H1 (cell line): ENCODE measurements at regions not wholly inside any gene's neighbourhood (a gene's known extent, or its start where the extent isn't known, plus 50 kb on each side); places are given as distances from the start of the nearest gene placed in this dataset.

Experiments
- CTCF ChIA-PET: fragments of 300-600 bp; sonication (Branson Sonifier 250); formaldehyde crosslinking; loops from one replicate; lab custom pipeline; 2021; ENCODE audit not compliant: partially characterized antibody; lab: Charles Lee
- POLR2A ChIA-PET: fragments of 300-600 bp; sonication (Branson Sonifier 250); formaldehyde crosslinking; loops from one replicate; lab custom pipeline; 2021; ENCODE audit warnings: inconsistent platforms; ENCODE audit not compliant: partially characterized antibody; lab: Charles Lee
- DNase-seq, 2 experiments: peaks; one replicate each; pipeline versions ENCODE4 v3.0.0 to v3.0.0-alpha.2; 2010 to 2022; ENCODE audit warnings: low spot score in 2 of 2, low read depth in 1 of 2, mixed read lengths in 1 of 2
- FAIRE-seq: peaks from 2 replicates; lab custom pipeline; 2011; peaks lifted over from hg19 to GRCh38; lab: Jason Lieb, UNC
- H2AFZ ChIP-seq: 2 replicates; pipeline ENCODE4 v1.8.1; 2012; ENCODE audit warnings: low read length, inconsistent platforms
- H2AK5ac ChIP-seq: 2 replicates; pipeline ENCODE4 v1.6.1; 2013; ENCODE audit warnings: low read depth, low read length
- H2BK120ac ChIP-seq: replicated peaks from 2 replicates; pipeline ENCODE3; 2013; ENCODE audit warnings: low read depth, low read length, inconsistent platforms
- H2BK12ac ChIP-seq: 2 replicates; pipeline ENCODE4 v1.6.1; 2013; ENCODE audit warnings: low read depth, low read length
- H2BK15ac ChIP-seq: 2 replicates; pipeline ENCODE4 v1.6.1; 2013; ENCODE audit warnings: low read length
- H2BK20ac ChIP-seq: 2 replicates; pipeline ENCODE4 v1.6.1; 2013; ENCODE audit warnings: low read length
- H2BK5ac ChIP-seq: 2 replicates; pipeline ENCODE4 v1.6.1; 2013; ENCODE audit warnings: low read depth, low read length
- H3K14ac ChIP-seq: 2 replicates; pipeline ENCODE4 v1.6.1; 2013; ENCODE audit warnings: inconsistent platforms; ENCODE audit not compliant: insufficient read length
- H3K18ac ChIP-seq: 2 replicates; pipeline ENCODE4 v1.6.1; 2013; ENCODE audit warnings: low read length; ENCODE audit errors: extremely low read depth
- H3K23ac ChIP-seq: 2 replicates; pipeline ENCODE4 v1.6.1; 2013; ENCODE audit warnings: inconsistent platforms; ENCODE audit not compliant: insufficient read length
- H3K23me2 ChIP-seq: 2 replicates; pipeline ENCODE4 v1.6.1; 2013; ENCODE audit warnings: low read depth, low read length
- H3K27ac ChIP-seq: 2 replicates; pipeline ENCODE4 v1.6.1; 2011; ENCODE audit warnings: low read depth, low read length, inconsistent platforms
- H3K27me3 ChIP-seq, 4 experiments: replicated peaks in 1 of 4; 1 replicate in 1 of 4; 2 replicates in 3 of 4; pipeline versions ENCODE4 v1.6.1 to v1.8.1; 2011 to 2013; ENCODE audit warnings: low read length in 3 of 4, mild to moderate bottlenecking in 3 of 4, inconsistent platforms in 2 of 4, mixed read lengths in 2 of 4, moderate library complexity in 1 of 4; ENCODE audit not compliant: control insufficient read depth in 3 of 4, insufficient read depth in 3 of 4; ENCODE audit errors: extremely low read depth in 1 of 4
- H3K36me3 ChIP-seq, 4 experiments: 2 replicates each; pipeline versions ENCODE4 v1.6.1 to v1.8.1; 2011 to 2013; ENCODE audit warnings: mild to moderate bottlenecking in 4 of 4, low read length in 3 of 4, moderate library complexity in 2 of 4, control low read depth in 1 of 4, inconsistent platforms in 1 of 4; ENCODE audit not compliant: insufficient read depth in 4 of 4, control insufficient read depth in 2 of 4
- H3K4ac ChIP-seq: replicated peaks from 2 replicates; pipeline ENCODE3; 2013; ENCODE audit warnings: low read length, low read depth, mixed read lengths, inconsistent platforms; ENCODE audit not compliant: insufficient read length
- H3K4me1 ChIP-seq, 4 experiments: replicated peaks in 1 of 4; 1 replicate in 1 of 4; 2 replicates in 3 of 4; pipeline versions ENCODE4 v1.6.1 to v1.8.1; 2011 to 2013; ENCODE audit warnings: low read length in 3 of 4, inconsistent platforms in 2 of 4, mixed read lengths in 1 of 4; ENCODE audit not compliant: insufficient read depth in 4 of 4, control insufficient read depth in 3 of 4
- H3K4me2 ChIP-seq, 2 experiments: 2 replicates each; pipeline versions ENCODE4 v1.6.1 to v1.8.1; 2011 to 2013; ENCODE audit warnings: low read depth in 2 of 2, low read length in 2 of 2, control low read depth in 1 of 2, inconsistent platforms in 1 of 2, mild to moderate bottlenecking in 1 of 2; ENCODE audit not compliant: insufficient read depth in 1 of 2
- H3K4me3 ChIP-seq, 4 experiments: fragments of 200-600, 300-600 bp in 1 of 4; sonication (generic), shearing (Covaris generic), sonication (Bioruptor Twin) in 1 of 4; 2 replicates each; pipeline versions ENCODE4 v1.5.1 to v1.8.1; 2011 to 2016; ENCODE audit warnings: low read length in 4 of 4, low read depth in 3 of 4, control low read depth in 2 of 4, inconsistent platforms in 2 of 4, mild to moderate bottlenecking in 2 of 4, mixed read lengths in 1 of 4, moderate library complexity in 1 of 4; ENCODE audit not compliant: insufficient read depth in 2 of 4; ENCODE audit errors: extremely low read depth in 1 of 4
- H3K56ac ChIP-seq: replicated peaks from 2 replicates; pipeline ENCODE3; 2013; ENCODE audit warnings: low read depth, mild to moderate bottlenecking, mixed read lengths, low read length, inconsistent platforms; ENCODE audit not compliant: insufficient read length
- H3K79me1 ChIP-seq: 2 replicates; pipeline ENCODE4 v1.6.1; 2013; ENCODE audit warnings: low read depth, low read length, control low read depth
- H3K79me2 ChIP-seq, 2 experiments: 2 replicates each; pipeline versions ENCODE4 v1.6.1 to v1.8.1; 2012 to 2013; ENCODE audit warnings: low read length in 2 of 2, mild to moderate bottlenecking in 2 of 2, inconsistent platforms in 1 of 2; ENCODE audit not compliant: insufficient read depth in 2 of 2, control insufficient read depth in 1 of 2
- H3K9ac ChIP-seq, 4 experiments: replicated peaks in 1 of 4; 1 replicate in 1 of 4; 2 replicates in 3 of 4; pipeline versions ENCODE4 v1.6.1 to v1.8.1; 2011 to 2013; ENCODE audit warnings: low read depth in 3 of 4, low read length in 3 of 4, control low read depth in 2 of 4, mild to moderate bottlenecking in 2 of 4, moderate library complexity in 2 of 4, inconsistent platforms in 1 of 4; ENCODE audit errors: extremely low read depth in 1 of 4
- H3K9me3 ChIP-seq, 2 experiments: 2 replicates each; pipeline versions ENCODE4 v1.6.1 to v1.8.1; 2012 to 2013; ENCODE audit warnings: mild to moderate bottlenecking in 2 of 2, moderate library complexity in 2 of 2, control low read depth in 1 of 2, inconsistent platforms in 1 of 2, low read depth in 1 of 2, low read length in 1 of 2, mixed read lengths in 1 of 2; ENCODE audit not compliant: insufficient read depth in 2 of 2
- H4K20me1 ChIP-seq, 2 experiments: replicated peaks in 1 of 2; 2 replicates each; pipeline versions ENCODE3 to v1.8.1; 2011 to 2013; ENCODE audit warnings: inconsistent platforms in 2 of 2, low read length in 2 of 2, mild to moderate bottlenecking in 1 of 2; ENCODE audit not compliant: insufficient read depth in 2 of 2, control insufficient read depth in 1 of 2
- H4K5ac ChIP-seq: 2 replicates; pipeline ENCODE4 v1.6.1; 2013; ENCODE audit warnings: low read length, low read depth, mixed read lengths, inconsistent platforms; ENCODE audit not compliant: insufficient read length
- H4K8ac ChIP-seq: 2 replicates; pipeline ENCODE4 v1.8.0; 2013; ENCODE audit warnings: mild to moderate bottlenecking, moderate library complexity, low read length, inconsistent platforms; ENCODE audit not compliant: insufficient read depth; ENCODE audit errors: extremely low read depth
- H4K91ac ChIP-seq: replicated peaks from 2 replicates; pipeline ENCODE3; 2013; ENCODE audit warnings: low read length, mixed read lengths, inconsistent platforms; ENCODE audit not compliant: insufficient read length
- BACH1 ChIP-seq: IDR thresholded peaks from 2 replicates; pipeline ENCODE4 v1.6.1; 2012; ENCODE audit warnings: low read length, improper control_type of control experiment
- CREB1 ChIP-seq: IDR thresholded peaks from 2 replicates; pipeline ENCODE4 v1.6.1; 2012; ENCODE audit warnings: inconsistent platforms
- FOSL1 ChIP-seq: IDR thresholded peaks from 2 replicates; pipeline ENCODE4 v1.6.1; 2011; ENCODE audit warnings: mild to moderate bottlenecking, low read depth, low read length, moderate library complexity; ENCODE audit not compliant: insufficient read depth
- NRF1 ChIP-seq: IDR thresholded peaks from 2 replicates; pipeline ENCODE4 v1.6.1; 2011; ENCODE audit warnings: mild to moderate bottlenecking, low read depth, low read length, improper control_type of control experiment
- RXRA ChIP-seq: IDR thresholded peaks from 2 replicates; pipeline ENCODE4 v1.6.1; 2011; ENCODE audit warnings: low read depth, mild to moderate bottlenecking, low read length, moderate library complexity; ENCODE audit not compliant: insufficient read depth
- WGBS, 2 experiments: shearing (Covaris generic) in 1 of 2; methylation state at CpG; one replicate each; pipeline versions ENCODE4 v1.1.6 to v1.1.7; 2013 to 2015; ENCODE audit warnings: low lambda C conversion rate in 2 of 2, mixed read lengths in 2 of 2, inconsistent platforms in 1 of 2, low coverage in 1 of 2, missing lambda C conversion rate in 1 of 2; ENCODE audit not compliant: insufficient replicate concordance in 2 of 2, insufficient coverage in 1 of 2, insufficient read length in 1 of 2; ENCODE audit errors: extremely low coverage in 1 of 2, missing lambda C conversion rate in 1 of 2; 5-methylcytosine and 5-hydroxymethylcytosine counted together
- TF ChIP-seq, protein P1 (sequence below): IDR thresholded peaks from 2 replicates; pipeline ENCODE4 v1.6.1; 2011; ENCODE audit warnings: low read depth, mild to moderate bottlenecking, low read length; ENCODE audit not compliant: insufficient read depth

DNA sequence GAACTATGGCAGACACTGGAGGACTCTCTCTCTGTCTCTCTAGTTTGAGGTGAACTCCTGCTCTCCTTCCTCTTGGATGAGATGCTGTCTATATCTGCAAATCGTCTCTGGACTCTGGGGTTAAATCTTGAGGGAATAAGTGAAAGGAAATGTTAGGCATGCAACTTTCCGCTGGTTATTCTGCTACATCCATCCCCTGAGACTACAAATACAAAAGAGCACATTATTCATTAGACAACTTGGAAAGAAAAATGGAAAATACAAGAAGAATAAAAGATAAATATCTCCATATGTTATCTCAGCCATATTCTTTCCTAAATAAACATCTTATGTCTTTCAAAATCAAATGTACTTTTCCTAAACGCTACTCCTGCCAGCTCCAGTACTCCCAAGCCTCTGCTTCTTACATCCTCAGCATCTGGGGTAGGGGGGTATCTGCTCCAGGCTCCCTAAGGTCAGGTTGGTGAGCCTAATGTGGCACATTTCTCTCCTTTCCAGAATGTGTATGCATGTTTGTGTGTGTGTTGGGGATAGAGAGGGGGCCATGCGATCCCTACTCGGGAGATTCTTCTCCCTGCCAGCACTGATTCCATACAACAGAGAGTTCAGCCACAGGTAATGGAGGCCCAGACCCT, 102.9 kb upstream of the FSCB start:
- H3K4me3 ChIP-seq, result no peak overlapping the region

More for the DNA sequence above, 102.9 kb upstream of the FSCB start:
- no peak overlapping the region for H3K27ac ChIP-seq
- ChIA-PET CTCF (no interaction called here), POLR2A (no interaction called here)
- no peak overlapping the region for H3K4me2 ChIP-seq
- 0 out of 2 replicates have a peak overlapping the region, but pooled peaks have one; percentile 17 for H2AFZ ChIP-seq
- H4K91ac ChIP-seq, result no peak overlapping the region
- H3K79me1 ChIP-seq, result no peaks in the 10 kb centered on the region
- FAIRE-seq (no peak), DNase-seq (no peak)
- H3K27me3 ChIP-seq, result no peaks in the 10 kb centered on the region
- no peak overlapping the region for H2BK120ac ChIP-seq
- H3K14ac ChIP-seq, result no peak overlapping the region
- H3K36me3 ChIP-seq, result no peaks in the 10 kb centered on the region
- no peak overlapping the region for H3K4ac ChIP-seq
- H3K23ac ChIP-seq, result no peak overlapping the region
- TF ChIP-seq CREB1 (no peak), NRF1 (no peak), FOSL1 (no peak), RXRA (no peak), BACH1 (no peak)
- TF ChIP-seq, protein P1, sequence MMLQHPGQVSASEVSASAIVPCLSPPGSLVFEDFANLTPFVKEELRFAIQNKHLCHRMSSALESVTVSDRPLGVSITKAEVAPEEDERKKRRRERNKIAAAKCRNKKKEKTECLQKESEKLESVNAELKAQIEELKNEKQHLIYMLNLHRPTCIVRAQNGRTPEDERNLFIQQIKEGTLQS, result no peak
- H3K9me3 ChIP-seq, result no peaks in the 10 kb centered on the region
- no peak overlapping the region for H3K18ac ChIP-seq
- H2BK12ac ChIP-seq, result no peak overlapping the region
- no peak overlapping the region for H2AK5ac ChIP-seq
- H3K56ac ChIP-seq, result no peak overlapping the region
- H4K5ac ChIP-seq, result no peak overlapping the region
- no peaks in the 10 kb centered on the region for H3K23me2 ChIP-seq
- no peaks in the 10 kb centered on the region for H3K4me1 ChIP-seq
- no peak overlapping the region for H2BK5ac ChIP-seq
- no peak overlapping the region for H4K8ac ChIP-seq
- no peak overlapping the region for H3K9ac ChIP-seq
- H2BK15ac ChIP-seq, result no peak overlapping the region
- no peaks in the 10 kb centered on the region for H4K20me1 ChIP-seq
- no peak overlapping the region for H2BK20ac ChIP-seq
- no peaks in the 10 kb centered on the region for H3K79me2 ChIP-seq
- 93% methylated on average over 4 of the region's 5 CpGs; no CpG with 5 or more reads in 1 of the 2 experiments for WGBS, 2 experiments
